ENCODE measurements at regions not wholly inside any gene's neighbourhood (a gene's known extent, or its start where the extent isn't known, plus 50 kb on each side); places are given as distances from the start of the nearest gene placed in this dataset.

GRCh38 chr4:163815776-163816175, 321.3 kb downstream of the TMA16 start:
- DNase-seq (peak; percentile 19), ATAC-seq (ENCODE audit: low read depth in 2 of 2) (peak; percentile 32 to 55)
- H3K4me1 Mint-ChIP-seq, result no peaks in the 10 kb centered on the region
- H3K27me3 Mint-ChIP-seq, result peaks cover 0 to 7% (median 5%) of the 10 kb centered on the region in 3 donors
- no peak overlapping the region for H3K27ac Mint-ChIP-seq
- no peaks in the 10 kb centered on the region for H3K9me3 Mint-ChIP-seq
- no peak overlapping the region for H3K4me3 Mint-ChIP-seq
- H3K36me3 Mint-ChIP-seq, result no peaks in the 10 kb centered on the region

GRCh38 chr4:163816494-163816893, 322.0 kb downstream of the TMA16 start:
- no peaks in the 10 kb centered on the region for H3K9me3 Mint-ChIP-seq
- DNase-seq, result no peak
- ATAC-seq (ENCODE audit: low read depth in 2 of 2), result no peak
- H3K4me1 Mint-ChIP-seq, result no peaks in the 10 kb centered on the region
- H3K27me3 Mint-ChIP-seq, result peaks cover 0 to 7% (median 0%) of the 10 kb centered on the region in 3 donors
- no peak overlapping the region for H3K27ac Mint-ChIP-seq
- H3K4me3 Mint-ChIP-seq, result no peak overlapping the region
- H3K36me3 Mint-ChIP-seq, result no peaks in the 10 kb centered on the region

- Mint-ChIP-seq H3K27me3 (peaks cover 0 to 5% (median 0%) of the 10 kb centered on the region in 3 donors), H3K36me3 (no peaks in the 10 kb centered on the region), H3K4me3 (no peak overlapping the region), H3K27ac (no peak overlapping the region), H3K9me3 (no peaks in the 10 kb centered on the region), H3K4me1 (no peaks in the 10 kb centered on the region)
- DNase-seq, result no peak
- ATAC-seq (ENCODE audit: low read depth in 2 of 2), result no peak
These were observed 324.2 kb downstream of the TMA16 start for GRCh38 chr4:163818673-163819072.

GRCh38 chr4:163833669-163834068, 339.2 kb downstream of the TMA16 start:
- no peaks in the 10 kb centered on the region for H3K36me3 Mint-ChIP-seq
- no peaks in the 10 kb centered on the region for H3K4me1 Mint-ChIP-seq
- no peak overlapping the region for H3K4me3 Mint-ChIP-seq
- no peak for DNase-seq
- H3K27me3 Mint-ChIP-seq, result peaks cover 0 to 5% (median 0%) of the 10 kb centered on the region in 3 donors
- ATAC-seq (ENCODE audit: low read depth in 2 of 2), result no peak
- no peaks in the 10 kb centered on the region for H3K9me3 Mint-ChIP-seq
- H3K27ac Mint-ChIP-seq, result no peak overlapping the region

- ATAC-seq (ENCODE audit: low read depth in 2 of 2) (no peak), DNase-seq (no peak)
- H3K27ac Mint-ChIP-seq, result no peak overlapping the region
- H3K36me3 Mint-ChIP-seq, result no peaks in the 10 kb centered on the region
- H3K4me1 Mint-ChIP-seq, result no peaks in the 10 kb centered on the region
- peaks cover 0 to 5% (median 0%) of the 10 kb centered on the region in 7 donors for H3K9me3 Mint-ChIP-seq
- H3K27me3 Mint-ChIP-seq, result peaks cover 0 to 12% (median 5%) of the 10 kb centered on the region in 3 donors
- no peak overlapping the region for H3K4me3 Mint-ChIP-seq
These were observed 351.5 kb downstream of the TMA16 start for GRCh38 chr4:163846008-163846407.

GRCh38 chr4:163852246-163852645, 357.8 kb downstream of the TMA16 start:
- Mint-ChIP-seq H3K9me3 (peaks cover 0 to 8% (median 4%) of the 10 kb centered on the region in 7 donors), H3K4me1 (no peaks in the 10 kb centered on the region), H3K36me3 (no peaks in the 10 kb centered on the region), H3K27me3 (peaks cover 0 to 13% (median 0%) of the 10 kb centered on the region in 3 donors), H3K4me3 (no peak overlapping the region), H3K27ac (no peak overlapping the region)
- no peak for DNase-seq
- ATAC-seq (ENCODE audit: low read depth in 2 of 2), result no peak

- Mint-ChIP-seq H3K36me3 (no peaks in the 10 kb centered on the region), H3K27ac (no peak overlapping the region), H3K9me3 (peaks cover 0 to under 1% (median 0%) of the 10 kb centered on the region in 7 donors), H3K27me3 (peaks cover 4 to 14% (median 12%) of the 10 kb centered on the region in 3 donors), H3K4me1 (no peaks in the 10 kb centered on the region), H3K4me3 (no peak overlapping the region)
- ATAC-seq (ENCODE audit: low read depth in 2 of 2) (no peak), DNase-seq (no peak)
These were observed 363.4 kb downstream of the TMA16 start for GRCh38 chr4:163857903-163858302.

GRCh38 chr4:163858515-163858914, 364.0 kb downstream of the TMA16 start:
- no peaks in the 10 kb centered on the region for H3K9me3 Mint-ChIP-seq

GRCh38 chr4:163863082-163863481, 368.6 kb downstream of the TMA16 start:
- no peaks in the 10 kb centered on the region for H3K4me1 Mint-ChIP-seq
- H3K36me3 Mint-ChIP-seq, result no peaks in the 10 kb centered on the region
- H3K27me3 Mint-ChIP-seq, result peaks cover 3 to 14% (median 12%) of the 10 kb centered on the region in 3 donors
- H3K27ac Mint-ChIP-seq, result no peak overlapping the region
- ATAC-seq (ENCODE audit: low read depth in 2 of 2) (no peak), DNase-seq (no peak)
- H3K9me3 Mint-ChIP-seq, result no peaks in the 10 kb centered on the region
- H3K4me3 Mint-ChIP-seq, result no peak overlapping the region

More at GRCh38 chr4:163858515-163858914, 364.0 kb downstream of the TMA16 start:
- Mint-ChIP-seq H3K36me3 (no peaks in the 10 kb centered on the region), H3K4me1 (no peaks in the 10 kb centered on the region), H3K27me3 (peaks cover 4 to 14% (median 12%) of the 10 kb centered on the region in 3 donors), H3K4me3 (no peak overlapping the region), H3K27ac (no peak overlapping the region)
- no peak for ATAC-seq (ENCODE audit: low read depth in 2 of 2)
- no peak for DNase-seq

GRCh38 chr4:163865010-163865409, 370.5 kb downstream of the TMA16 start:
- Mint-ChIP-seq H3K4me1 (no peaks in the 10 kb centered on the region), H3K4me3 (no peak overlapping the region), H3K36me3 (no peaks in the 10 kb centered on the region), H3K27me3 (peaks cover 0 to 9% (median 6%) of the 10 kb centered on the region in 3 donors), H3K27ac (no peak overlapping the region), H3K9me3 (no peaks in the 10 kb centered on the region)
- no peak for ATAC-seq (ENCODE audit: low read depth in 2 of 2)
- DNase-seq, result no peak

GRCh38 chr4:163866728-163867315, 372.3 kb downstream of the TMA16 start:
- ATAC-seq (ENCODE audit: low read depth in 2 of 2), result no peak
- no peak overlapping the region for H3K4me3 Mint-ChIP-seq
- H3K4me1 Mint-ChIP-seq, result no peaks in the 10 kb centered on the region
- H3K27ac Mint-ChIP-seq, result no peak overlapping the region
- no peak for DNase-seq
- H3K27me3 Mint-ChIP-seq, result no peaks in the 10 kb centered on the region
- no peaks in the 10 kb centered on the region for H3K9me3 Mint-ChIP-seq
- no peaks in the 10 kb centered on the region for H3K36me3 Mint-ChIP-seq

GRCh38 chr4:163868445-163868844, 374.0 kb downstream of the TMA16 start:
- ATAC-seq (ENCODE audit: low read depth in 2 of 2) (no peak), DNase-seq (no peak)
- Mint-ChIP-seq H3K4me1 (no peaks in the 10 kb centered on the region), H3K9me3 (no peaks in the 10 kb centered on the region), H3K36me3 (no peaks in the 10 kb centered on the region), H3K27me3 (no peaks in the 10 kb centered on the region), H3K4me3 (no peak overlapping the region), H3K27ac (no peak overlapping the region)

- DNase-seq, result no peak
- ATAC-seq (ENCODE audit: low read depth in 2 of 2), result no peak
- H3K36me3 Mint-ChIP-seq, result no peaks in the 10 kb centered on the region
- H3K9me3 Mint-ChIP-seq, result no peaks in the 10 kb centered on the region
- no peaks in the 10 kb centered on the region for H3K27me3 Mint-ChIP-seq
- no peaks in the 10 kb centered on the region for H3K4me1 Mint-ChIP-seq
- H3K27ac Mint-ChIP-seq, result no peak overlapping the region
- no peak overlapping the region for H3K4me3 Mint-ChIP-seq
These were observed 376.6 kb downstream of the TMA16 start for GRCh38 chr4:163871078-163871477.

- no peak overlapping the region for H3K27ac Mint-ChIP-seq
- H3K27me3 Mint-ChIP-seq, result peaks cover 0 to 3% (median 0%) of the 10 kb centered on the region in 3 donors
- no peak overlapping the region for H3K4me3 Mint-ChIP-seq
- no peaks in the 10 kb centered on the region for H3K4me1 Mint-ChIP-seq
- H3K9me3 Mint-ChIP-seq, result no peaks in the 10 kb centered on the region
- DNase-seq (no peak), ATAC-seq (ENCODE audit: low read depth in 2 of 2) (no peak)
- H3K36me3 Mint-ChIP-seq, result no peaks in the 10 kb centered on the region
These were observed 380.8 kb downstream of the TMA16 start for GRCh38 chr4:163875327-163875726.
